OCI-LY7 (cell line): ENCODE measurements at regions not wholly inside any gene's neighbourhood (a gene's known extent, or its start where the extent isn't known, plus 50 kb on each side); places are given as distances from the start of the nearest gene placed in this dataset.

Source experiments
- CTCF ChIP-seq: fragments of 200-600 bp; sonication (generic); conservative IDR thresholded peaks from 2 replicates; pipeline ENCODE4 v1.5.1; 2014; ENCODE audit warnings: mild to moderate bottlenecking, antibody characterized with exemption, low read length, moderate library complexity, mixed read lengths
- EZH2phosphoT487 ChIP-seq: fragments of 200-600 bp; sonication (generic); IDR thresholded peaks from 2 replicates; pipeline ENCODE4 v1.6.1; 2018; ENCODE audit warnings: low read depth, borderline replicate concordance, mild to moderate bottlenecking, mixed run types, antibody characterized with exemption, low read length, moderate library complexity, mixed read lengths

GRCh38 chr3:167091226-167091625, 288.9 kb downstream of the ZBBX start:
- TF ChIP-seq CTCF: no peak
- no peak for TF ChIP-seq EZH2phosphoT487
